WTC11 (cell line): ENCODE measurements at regions not wholly inside any gene's neighbourhood (a gene's known extent, or its start where the extent isn't known, plus 50 kb on each side); places are given as distances from the start of the nearest gene placed in this dataset.

Experiments used
- CREB1 ChIP-seq: sonication (generic); formaldehyde crosslinking; IDR thresholded peaks from 2 replicates; pipeline ENCODE4 v1.8.0; 2023; ENCODE audit warnings: mild to moderate bottlenecking, missing genetic modification reagents
- CTCF ChIP-seq: fragments of 200-600 bp; IDR thresholded peaks from 2 replicates; pipeline ENCODE4 v1.8.0; 2022; ENCODE audit warnings: antibody characterized with exemption
- GTF2I ChIP-seq: fragments of 250-450 bp; sonication (Bioruptor Pico); conservative IDR thresholded peaks from 2 replicates; pipeline ENCODE4 v1.4.0; 2021; ENCODE audit warnings: mild to moderate bottlenecking
- HMGXB4 ChIP-seq: sonication (generic); formaldehyde crosslinking; IDR thresholded peaks from 2 replicates; pipeline ENCODE4 v1.8.1; 2023; ENCODE audit warnings: mild to moderate bottlenecking, moderate library complexity, missing genetic modification reagents
- KAT7 ChIP-seq: sonication (generic); formaldehyde crosslinking; IDR thresholded peaks from 2 replicates; pipeline ENCODE4 v1.8.1; 2023; ENCODE audit warnings: missing genetic modification reagents, mild to moderate bottlenecking, borderline replicate concordance
- TEAD4 ChIP-seq: sonication (generic); formaldehyde crosslinking; IDR thresholded peaks from 2 replicates; pipeline ENCODE4 v1.8.0; 2022; ENCODE audit warnings: mild to moderate bottlenecking, missing genetic modification reagents
- ZNF263 ChIP-seq: sonication (generic); formaldehyde crosslinking; IDR thresholded peaks from 2 replicates; pipeline ENCODE4 v1.8.1; 2022; ENCODE audit warnings: low read depth, mild to moderate bottlenecking, moderate library complexity, missing genetic modification reagents
- ZNF396 ChIP-seq: fragments of 250-450 bp; sonication (Bioruptor Pico); IDR thresholded peaks from 2 replicates; pipeline ENCODE4 v1.8.0; 2021; ENCODE audit warnings: mild to moderate bottlenecking, moderate library complexity, borderline replicate concordance

- TF ChIP-seq TEAD4 (CRISPR knock-in tag): no peak
- TF ChIP-seq CTCF: no peak
- no peak for TF ChIP-seq GTF2I (CRISPR knock-in tag)
- no peak for TF ChIP-seq ZNF396 (CRISPR knock-in tag)
- no peak for TF ChIP-seq CREB1
- no peak for TF ChIP-seq ZNF263 (CRISPR knock-in tag)
- TF ChIP-seq KAT7 (CRISPR knock-in tag): no peak
- no peak for TF ChIP-seq HMGXB4 (CRISPR knock-in tag)
Measured at GRCh38 chr3:103365467-103365866, 930.7 kb downstream of the ZPLD1 start.
